HG03060 (cell line): ENCODE measurements at regions not wholly inside any gene's neighbourhood (a gene's known extent, or its start where the extent isn't known, plus 50 kb on each side); places are given as distances from the start of the nearest gene placed in this dataset.
"Not testable (repeated sequence)": the region's sequence is repeated elsewhere in the genome, so short reads cannot be mapped to it uniquely, and the experiment has no call there.

Source experiments
- ATAC-seq: cut with Tn5 transposase; IDR thresholded peaks from one replicate; pipeline ENCODE4 v1.9.1; 2021; ENCODE audit warnings: low read depth, moderate number of reproducible peaks; ENCODE audit not compliant: unreplicated experiment

GRCh38 chr1:242826701-242827336 lies 302.3 kb upstream of the PLD5 start:
- no peak for ATAC-seq

GRCh38 chr1:242824435-242824834 lies 299.9 kb upstream of the PLD5 start:
- ATAC-seq: no peak

GRCh38 chr1:242813490-242814091 lies 289.1 kb upstream of the PLD5 start:
- ATAC-seq: peak; percentile 96

GRCh38 chr1:242811092-242811840 lies 286.8 kb upstream of the PLD5 start:
- no peak for ATAC-seq

GRCh38 chr1:242806324-242806723 lies 281.8 kb upstream of the PLD5 start:
- ATAC-seq: no peak

GRCh38 chr1:242805360-242805759 lies 280.9 kb upstream of the PLD5 start:
- ATAC-seq: not testable (repeated sequence)

GRCh38 chr1:242802973-242803372 lies 278.5 kb upstream of the PLD5 start:
- ATAC-seq: no peak

- ATAC-seq: no peak
These were observed 276.0 kb upstream of the PLD5 start for GRCh38 chr1:242800521-242800920.

GRCh38 chr1:242797856-242798255 lies 273.4 kb upstream of the PLD5 start:
- ATAC-seq: no peak

GRCh38 chr1:242788771-242789170 lies 264.3 kb upstream of the PLD5 start:
- ATAC-seq: peak; percentile 88

- no peak for ATAC-seq
These were observed 263.5 kb upstream of the PLD5 start for GRCh38 chr1:242787968-242788367.

- ATAC-seq: no peak
These were observed 260.3 kb upstream of the PLD5 start for GRCh38 chr1:242784807-242785206.

- no peak for ATAC-seq
These were observed 259.6 kb upstream of the PLD5 start for GRCh38 chr1:242784084-242784483.

- ATAC-seq: no peak
These were observed 249.8 kb upstream of the PLD5 start for GRCh38 chr1:242774256-242774655.

- ATAC-seq: no peak
These were observed 245.9 kb upstream of the PLD5 start for GRCh38 chr1:242770366-242770765.

GRCh38 chr1:242764161-242764560 lies 239.7 kb upstream of the PLD5 start:
- ATAC-seq: no peak

- no peak for ATAC-seq
These were observed 237.1 kb upstream of the PLD5 start for GRCh38 chr1:242761556-242761955.

GRCh38 chr1:242754926-242755325 lies 230.4 kb upstream of the PLD5 start:
- ATAC-seq: no peak

GRCh38 chr1:242754125-242754524 lies 229.6 kb upstream of the PLD5 start:
- no peak for ATAC-seq

- no peak for ATAC-seq
These were observed 222.7 kb upstream of the PLD5 start for GRCh38 chr1:242747233-242747632.

GRCh38 chr1:242745079-242745478 lies 220.6 kb upstream of the PLD5 start:
- no peak for ATAC-seq
